ENCODE measurements at regions not wholly inside any gene's neighbourhood (a gene's known extent, or its start where the extent isn't known, plus 50 kb on each side); places are given as distances from the start of the nearest gene placed in this dataset.

DNA sequence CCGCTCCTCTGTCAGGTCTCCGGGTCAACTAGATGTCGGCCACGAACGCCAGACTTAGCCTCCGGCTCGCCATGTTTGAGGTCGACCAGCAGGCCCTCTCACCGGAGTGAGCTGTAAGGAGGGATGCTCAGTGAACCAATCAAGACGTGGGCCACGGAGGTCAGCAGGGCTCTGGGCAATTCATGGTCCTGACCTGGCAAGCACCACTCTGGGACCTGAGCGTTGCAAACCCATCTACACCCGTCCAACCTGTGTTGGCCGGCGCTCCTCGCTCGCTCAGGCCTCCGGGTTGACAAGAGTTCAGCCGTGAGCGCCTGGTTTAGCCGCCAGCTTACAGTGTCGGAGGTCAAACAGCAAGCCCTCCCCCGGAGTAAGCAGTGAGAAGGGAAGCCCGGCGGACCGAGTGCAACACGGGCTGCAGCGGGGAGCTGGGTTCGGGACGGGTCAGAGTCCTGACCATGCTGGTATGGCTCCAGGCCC lies 1361.9 kb downstream of the UQCRFS1 start:
- H3K4me1 ChIP-seq (ENCODE audit: insufficient read depth, poor library complexity, severe bottlenecking), result no peaks in the 10 kb centered on the region
- H3K27ac ChIP-seq (ENCODE audit: poor library complexity, severe bottlenecking), result no peak overlapping the region
- no peaks in the 10 kb centered on the region for H3K27me3 ChIP-seq (ENCODE audit: insufficient read depth, poor library complexity, severe bottlenecking)
- ATAC-seq (ENCODE audit: low read depth) (no peak), DNase-seq (ENCODE audit: low spot score) (no peak)
- no peaks in the 10 kb centered on the region for H3K9me3 ChIP-seq (ENCODE audit: severe bottlenecking)
- no peaks in the 10 kb centered on the region for H3K36me3 ChIP-seq (ENCODE audit: low read depth)
- TF ChIP-seq, protein P1, sequence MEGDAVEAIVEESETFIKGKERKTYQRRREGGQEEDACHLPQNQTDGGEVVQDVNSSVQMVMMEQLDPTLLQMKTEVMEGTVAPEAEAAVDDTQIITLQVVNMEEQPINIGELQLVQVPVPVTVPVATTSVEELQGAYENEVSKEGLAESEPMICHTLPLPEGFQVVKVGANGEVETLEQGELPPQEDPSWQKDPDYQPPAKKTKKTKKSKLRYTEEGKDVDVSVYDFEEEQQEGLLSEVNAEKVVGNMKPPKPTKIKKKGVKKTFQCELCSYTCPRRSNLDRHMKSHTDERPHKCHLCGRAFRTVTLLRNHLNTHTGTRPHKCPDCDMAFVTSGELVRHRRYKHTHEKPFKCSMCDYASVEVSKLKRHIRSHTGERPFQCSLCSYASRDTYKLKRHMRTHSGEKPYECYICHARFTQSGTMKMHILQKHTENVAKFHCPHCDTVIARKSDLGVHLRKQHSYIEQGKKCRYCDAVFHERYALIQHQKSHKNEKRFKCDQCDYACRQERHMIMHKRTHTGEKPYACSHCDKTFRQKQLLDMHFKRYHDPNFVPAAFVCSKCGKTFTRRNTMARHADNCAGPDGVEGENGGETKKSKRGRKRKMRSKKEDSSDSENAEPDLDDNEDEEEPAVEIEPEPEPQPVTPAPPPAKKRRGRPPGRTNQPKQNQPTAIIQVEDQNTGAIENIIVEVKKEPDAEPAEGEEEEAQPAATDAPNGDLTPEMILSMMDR (IDR thresholded peaks at IDR 0.05; ENCODE audit: poor library complexity, severe bottlenecking), result no peak
- H3K4me3 ChIP-seq (ENCODE audit: severe bottlenecking), result no peak overlapping the region

DNA sequence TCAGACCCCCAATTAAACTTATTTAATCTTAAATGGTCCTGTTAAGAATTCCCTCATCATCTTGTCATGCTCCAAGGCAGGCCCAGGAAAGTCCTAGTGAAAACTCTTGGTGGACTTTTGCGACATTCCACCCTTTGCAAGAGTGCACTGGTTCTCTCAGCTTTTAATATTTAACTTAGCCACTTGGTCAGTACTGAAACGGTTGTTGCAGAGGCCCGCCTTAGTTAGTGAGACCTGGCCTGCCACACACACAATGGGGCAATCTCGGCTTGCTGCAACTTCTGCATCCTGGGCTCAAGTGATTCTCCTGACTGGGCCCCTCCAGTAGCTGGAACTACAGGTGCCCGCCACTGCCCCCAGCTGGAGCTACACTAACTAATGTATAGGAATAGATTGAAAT lies 1366.0 kb downstream of the UQCRFS1 start:
- TF ChIP-seq, protein P1 (IDR thresholded peaks at IDR 0.05; ENCODE audit: poor library complexity, severe bottlenecking), result no peak
- Histone ChIP-seq H3K27ac (ENCODE audit: poor library complexity, severe bottlenecking) (no peak overlapping the region), H3K4me1 (ENCODE audit: insufficient read depth, poor library complexity, severe bottlenecking) (no peaks in the 10 kb centered on the region), H3K36me3 (ENCODE audit: low read depth) (no peaks in the 10 kb centered on the region), H3K27me3 (ENCODE audit: insufficient read depth, poor library complexity, severe bottlenecking) (no peaks in the 10 kb centered on the region), H3K9me3 (ENCODE audit: severe bottlenecking) (no peaks in the 10 kb centered on the region), H3K4me3 (ENCODE audit: severe bottlenecking) (no peak overlapping the region)
- DNase-seq (ENCODE audit: low spot score), result no peak
- ATAC-seq (ENCODE audit: low read depth), result no peak

DNA sequence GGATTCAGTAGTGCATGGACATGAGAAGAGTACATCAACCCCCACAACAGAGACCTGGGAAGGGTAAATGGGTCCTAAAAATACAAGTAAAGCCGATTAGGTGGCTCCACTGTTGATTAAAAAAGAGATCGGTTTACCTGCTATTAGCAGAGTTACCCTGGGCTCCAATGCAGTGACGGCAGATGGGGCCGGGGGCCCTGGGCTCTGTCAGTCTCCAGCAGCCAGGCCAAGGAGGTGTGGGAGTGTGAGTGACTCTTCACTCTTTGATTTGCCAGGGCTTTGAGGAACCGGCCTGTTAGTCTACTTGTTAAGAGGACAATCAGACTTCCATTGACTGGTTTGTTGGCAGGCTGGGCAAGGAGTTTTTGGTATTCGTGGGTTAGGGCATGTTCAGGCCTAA lies 1368.7 kb downstream of the UQCRFS1 start:
- TF ChIP-seq, protein P1 (IDR thresholded peaks at IDR 0.05; ENCODE audit: poor library complexity, severe bottlenecking), result no peak
- H3K27ac ChIP-seq (ENCODE audit: poor library complexity, severe bottlenecking), result no peak overlapping the region
- no peaks in the 10 kb centered on the region for H3K9me3 ChIP-seq (ENCODE audit: severe bottlenecking)

DNA sequence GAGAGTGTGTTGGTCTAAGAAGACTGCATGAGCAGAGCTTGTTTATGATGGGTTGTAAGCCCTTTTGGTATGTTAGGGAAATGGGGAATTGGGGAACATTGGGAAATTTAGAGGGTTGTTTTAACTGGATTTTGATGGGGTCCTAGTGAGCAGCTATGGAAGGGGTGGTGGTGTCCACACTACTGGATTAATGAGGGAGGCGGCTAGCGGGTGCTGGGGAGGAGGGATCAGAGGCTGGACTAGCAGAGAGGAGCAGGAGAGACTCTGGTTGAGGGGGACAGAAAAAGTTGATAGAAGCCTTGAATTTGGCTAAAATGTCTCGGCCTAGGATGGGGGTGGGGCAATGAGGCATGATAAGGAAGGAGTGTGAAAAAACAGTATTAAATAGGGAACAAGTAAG lies 1369.1 kb downstream of the UQCRFS1 start:
- ATAC-seq (ENCODE audit: low read depth) (no peak), DNase-seq (ENCODE audit: low spot score) (no peak)
- Histone ChIP-seq H3K36me3 (ENCODE audit: low read depth) (no peaks in the 10 kb centered on the region), H3K4me3 (ENCODE audit: severe bottlenecking) (no peak overlapping the region), H3K27ac (ENCODE audit: poor library complexity, severe bottlenecking) (no peak overlapping the region), H3K27me3 (ENCODE audit: insufficient read depth, poor library complexity, severe bottlenecking) (no peaks in the 10 kb centered on the region), H3K4me1 (ENCODE audit: insufficient read depth, poor library complexity, severe bottlenecking) (no peaks in the 10 kb centered on the region), H3K9me3 (ENCODE audit: severe bottlenecking) (no peaks in the 10 kb centered on the region)
- TF ChIP-seq, protein P1 (IDR thresholded peaks at IDR 0.05; ENCODE audit: poor library complexity, severe bottlenecking), result no peak

More for the DNA sequence above, 1368.7 kb downstream of the UQCRFS1 start:
- DNase-seq (ENCODE audit: low spot score) (no peak), ATAC-seq (ENCODE audit: low read depth) (no peak)
- Histone ChIP-seq H3K27me3 (ENCODE audit: insufficient read depth, poor library complexity, severe bottlenecking) (no peaks in the 10 kb centered on the region), H3K4me3 (ENCODE audit: severe bottlenecking) (no peak overlapping the region), H3K4me1 (ENCODE audit: insufficient read depth, poor library complexity, severe bottlenecking) (no peaks in the 10 kb centered on the region), H3K36me3 (ENCODE audit: low read depth) (no peaks in the 10 kb centered on the region)

DNA sequence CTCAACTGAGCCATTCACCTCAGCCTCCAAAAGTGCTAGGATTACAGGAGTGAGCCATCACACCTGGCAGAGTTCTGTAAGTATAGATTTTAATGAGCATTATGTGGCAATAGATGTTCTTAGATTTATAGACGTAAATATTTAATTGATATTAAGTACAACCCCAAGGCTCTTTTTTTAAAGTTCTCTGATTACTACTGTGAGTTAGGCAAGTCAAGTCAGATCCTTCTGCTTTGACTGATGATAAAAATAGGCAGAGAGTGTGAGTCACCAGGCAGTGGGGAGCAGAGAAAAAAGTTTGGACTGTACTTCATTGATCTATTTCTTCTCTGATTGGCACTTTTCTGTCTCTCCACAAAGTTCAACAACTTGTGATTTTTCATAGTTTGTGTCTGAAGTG lies 1379.9 kb downstream of the UQCRFS1 start:
- no peak for DNase-seq (ENCODE audit: low spot score)
- ATAC-seq (ENCODE audit: low read depth), result peak; percentile 68; the same call in 2 of the 3 replicates
- no peaks in the 10 kb centered on the region for H3K9me3 ChIP-seq (ENCODE audit: severe bottlenecking)

More for the DNA sequence above, 1379.9 kb downstream of the UQCRFS1 start:
- H3K27me3 ChIP-seq (ENCODE audit: insufficient read depth, poor library complexity, severe bottlenecking), result no peaks in the 10 kb centered on the region
- H3K27ac ChIP-seq (ENCODE audit: poor library complexity, severe bottlenecking), result no peak overlapping the region
- H3K4me1 ChIP-seq (ENCODE audit: insufficient read depth, poor library complexity, severe bottlenecking), result peaks cover 3% of the 10 kb centered on the region
- H3K4me3 ChIP-seq (ENCODE audit: severe bottlenecking), result no peak overlapping the region
- no peaks in the 10 kb centered on the region for H3K36me3 ChIP-seq (ENCODE audit: low read depth)
- TF ChIP-seq, protein P1 (IDR thresholded peaks at IDR 0.05; ENCODE audit: poor library complexity, severe bottlenecking), result no peak
